Activated naive CD4-positive, alpha-beta T cell treated with anti-CD3 and anti-CD28 coated beads, Interleukin-2, amount 50 U/mL, for 72 hours (primary cell): ENCODE measurements at regions not wholly inside any gene's neighbourhood (a gene's known extent, or its start where the extent isn't known, plus 50 kb on each side); places are given as distances from the start of the nearest gene placed in this dataset.

Experiments
- ATAC-seq, 2 donors: fragments of 150-1000 bp; cut with Tn5 transposase; 2 replicates each; pipeline ENCODE4 v1.10.0; 2021; ENCODE audit warnings: mild to moderate bottlenecking in 2 of 2, moderate library complexity in 2 of 2
- DNase-seq, 2 donors: peaks; one replicate each; pipeline ENCODE4 v3.0.0; 2021 to 2022; ENCODE audit warnings: low spot score in 2 of 2
- H3K27ac Mint-ChIP-seq, 2 donors: one replicate each; pipeline ENCODE4 v1.8.0; 2022; ENCODE audit warnings: mild to moderate bottlenecking in 2 of 2, mixed read lengths in 2 of 2
- H3K36me3 Mint-ChIP-seq, 2 donors: one replicate each; pipeline ENCODE4 v1.8.0; 2022; ENCODE audit warnings: mixed read lengths in 2 of 2
- H3K9me3 Mint-ChIP-seq, 2 donors: one replicate each; pipeline ENCODE4 v1.8.0; 2022; ENCODE audit warnings: mixed read lengths in 2 of 2

- H3K27ac Mint-ChIP-seq: no peak overlapping the region
- DNase-seq (no peak), ATAC-seq (no peak)
- no peaks in the 10 kb centered on the region for H3K36me3 Mint-ChIP-seq
- peaks cover 0 to 7% of the 10 kb centered on the region in 2 donors for H3K9me3 Mint-ChIP-seq
Measured at GRCh38 chr12:5203720-5204119, 160.0 kb downstream of the KCNA5 start.

GRCh38 chr12:5204271-5204670, 160.6 kb downstream of the KCNA5 start:
- H3K9me3 Mint-ChIP-seq: peaks cover 0 to 9% of the 10 kb centered on the region in 2 donors
- ATAC-seq (no peak), DNase-seq (no peak)
- H3K27ac Mint-ChIP-seq: no peak overlapping the region
- no peaks in the 10 kb centered on the region for H3K36me3 Mint-ChIP-seq

- ATAC-seq (no peak), DNase-seq (no peak)
- H3K27ac Mint-ChIP-seq: no peak overlapping the region
- peaks cover 0 to 9% of the 10 kb centered on the region in 2 donors for H3K9me3 Mint-ChIP-seq
- H3K36me3 Mint-ChIP-seq: no peaks in the 10 kb centered on the region
Measured at GRCh38 chr12:5204831-5205230, 161.2 kb downstream of the KCNA5 start.

- Mint-ChIP-seq H3K9me3 (peaks cover 0 to 9% of the 10 kb centered on the region in 2 donors), H3K36me3 (no peaks in the 10 kb centered on the region), H3K27ac (no peak overlapping the region)
- no peak for DNase-seq
- ATAC-seq: no peak
Measured at GRCh38 chr12:5206401-5207175, 162.9 kb downstream of the KCNA5 start.

- peaks cover 0 to 6% of the 10 kb centered on the region in 2 donors for H3K9me3 Mint-ChIP-seq
- no peaks in the 10 kb centered on the region for H3K36me3 Mint-ChIP-seq
- ATAC-seq: no peak
- H3K27ac Mint-ChIP-seq: no peak overlapping the region
- no peak for DNase-seq
Measured at GRCh38 chr12:5210179-5210922, 166.7 kb downstream of the KCNA5 start.

GRCh38 chr12:5210923-5211290, 167.2 kb downstream of the KCNA5 start:
- DNase-seq (no peak), ATAC-seq (no peak)
- Mint-ChIP-seq H3K36me3 (no peaks in the 10 kb centered on the region), H3K9me3 (peaks cover 0 to 4% of the 10 kb centered on the region in 2 donors), H3K27ac (no peak overlapping the region)

- no peak for ATAC-seq
- no peaks in the 10 kb centered on the region for H3K36me3 Mint-ChIP-seq
- DNase-seq: no peak
- no peak overlapping the region for H3K27ac Mint-ChIP-seq
- peaks cover 0 to 4% of the 10 kb centered on the region in 2 donors for H3K9me3 Mint-ChIP-seq
Measured at GRCh38 chr12:5213336-5213735, 169.7 kb downstream of the KCNA5 start.

GRCh38 chr12:5213990-5214389, 170.3 kb downstream of the KCNA5 start:
- no peaks in the 10 kb centered on the region for H3K36me3 Mint-ChIP-seq
- ATAC-seq (no peak), DNase-seq (no peak)
- no peak overlapping the region for H3K27ac Mint-ChIP-seq
- H3K9me3 Mint-ChIP-seq: no peaks in the 10 kb centered on the region

- Mint-ChIP-seq H3K27ac (no peak overlapping the region), H3K9me3 (no peaks in the 10 kb centered on the region), H3K36me3 (no peaks in the 10 kb centered on the region)
- no peak for DNase-seq
- ATAC-seq: no peak
Measured at GRCh38 chr12:5217936-5218335, 174.3 kb downstream of the KCNA5 start.

- DNase-seq (no peak), ATAC-seq (no peak)
- no peak overlapping the region for H3K27ac Mint-ChIP-seq
- H3K9me3 Mint-ChIP-seq: no peaks in the 10 kb centered on the region
- no peaks in the 10 kb centered on the region for H3K36me3 Mint-ChIP-seq
Measured at GRCh38 chr12:5220099-5220498, 176.4 kb downstream of the KCNA5 start.

GRCh38 chr12:5220835-5221234, 177.2 kb downstream of the KCNA5 start:
- ATAC-seq (peak; percentile 99), DNase-seq (peak in 1 of 2 donors; percentile 26)
- no peak overlapping the region for H3K27ac Mint-ChIP-seq
- no peaks in the 10 kb centered on the region for H3K36me3 Mint-ChIP-seq
- H3K9me3 Mint-ChIP-seq: no peaks in the 10 kb centered on the region

GRCh38 chr12:5222011-5222461, 178.4 kb downstream of the KCNA5 start:
- H3K9me3 Mint-ChIP-seq: no peaks in the 10 kb centered on the region

GRCh38 chr12:5222729-5223128, 179.1 kb downstream of the KCNA5 start:
- no peaks in the 10 kb centered on the region for H3K9me3 Mint-ChIP-seq
- no peak overlapping the region for H3K27ac Mint-ChIP-seq
- ATAC-seq (no peak), DNase-seq (no peak)
- H3K36me3 Mint-ChIP-seq: no peaks in the 10 kb centered on the region

More at GRCh38 chr12:5222011-5222461, 178.4 kb downstream of the KCNA5 start:
- Mint-ChIP-seq H3K27ac (no peak overlapping the region), H3K36me3 (no peaks in the 10 kb centered on the region)
- ATAC-seq: no peak
- no peak for DNase-seq

GRCh38 chr12:5223881-5224280, 180.2 kb downstream of the KCNA5 start:
- no peak for DNase-seq
- peaks cover 6% of the 10 kb centered on the region in 2 donors for H3K9me3 Mint-ChIP-seq
- H3K27ac Mint-ChIP-seq: no peak overlapping the region
- no peaks in the 10 kb centered on the region for H3K36me3 Mint-ChIP-seq
- no peak for ATAC-seq

- ATAC-seq (no peak), DNase-seq (no peak)
- Mint-ChIP-seq H3K9me3 (peaks cover 7 to 8% of the 10 kb centered on the region in 2 donors), H3K36me3 (no peaks in the 10 kb centered on the region), H3K27ac (no peak overlapping the region)
Measured at GRCh38 chr12:5226581-5226980, 182.9 kb downstream of the KCNA5 start.

- Mint-ChIP-seq H3K9me3 (peaks cover 7 to 8% of the 10 kb centered on the region in 2 donors), H3K27ac (no peak overlapping the region), H3K36me3 (no peaks in the 10 kb centered on the region)
- DNase-seq (no peak), ATAC-seq (no peak)
Measured at GRCh38 chr12:5227708-5228373, 184.2 kb downstream of the KCNA5 start.

- DNase-seq (no peak), ATAC-seq (no peak)
- no peaks in the 10 kb centered on the region for H3K36me3 Mint-ChIP-seq
- H3K27ac Mint-ChIP-seq: no peak overlapping the region
- peaks cover 7 to 8% of the 10 kb centered on the region in 2 donors for H3K9me3 Mint-ChIP-seq
Measured at GRCh38 chr12:5230156-5230555, 186.5 kb downstream of the KCNA5 start.
